ENCODE measurements at regions not wholly inside any gene's neighbourhood (a gene's known extent, or its start where the extent isn't known, plus 50 kb on each side); places are given as distances from the start of the nearest gene placed in this dataset.

DNA sequence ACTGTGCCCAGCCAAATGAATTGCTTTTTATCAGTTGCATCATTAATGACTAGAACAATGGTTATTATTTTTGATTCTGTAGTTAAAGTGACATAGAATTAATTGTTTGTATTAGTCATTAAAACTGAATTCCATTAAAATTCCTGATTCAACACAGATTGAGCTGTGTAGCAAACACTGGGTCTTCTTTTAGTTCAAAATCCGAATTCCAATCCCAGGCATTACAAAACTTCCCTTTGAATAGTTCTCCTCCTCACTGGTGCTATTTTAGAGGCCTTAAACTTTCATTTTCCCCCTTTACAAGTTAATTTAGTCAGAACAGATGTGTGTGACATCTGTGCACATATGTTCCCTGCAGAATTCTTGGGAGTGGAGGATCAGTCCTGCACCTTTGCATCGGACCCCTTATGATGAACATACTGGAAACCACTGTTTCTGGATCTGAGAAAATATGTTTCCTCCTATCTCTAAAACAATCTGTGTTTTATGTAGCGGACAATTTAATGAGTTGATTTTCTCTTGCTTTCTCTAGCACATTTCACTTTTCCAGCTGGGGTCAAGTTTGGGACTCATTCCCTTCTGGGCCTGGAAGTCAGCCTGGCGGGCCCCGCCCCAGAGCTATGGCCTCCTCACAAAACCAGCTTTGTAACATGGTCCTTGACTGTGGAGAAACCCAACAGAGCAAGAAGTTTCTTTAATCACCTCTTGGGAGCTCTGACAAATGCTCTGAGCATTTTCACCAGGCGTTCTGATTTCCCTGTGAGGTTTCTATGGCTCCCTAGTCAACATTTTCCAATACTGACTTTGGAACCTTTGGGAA, 87.9 kb upstream of the MAMDC2 start:
- no peak for DNase-seq (ENCODE audit: low spot score)

- DNase-seq (ENCODE audit: low spot score): no peak
Observed at GRCh38 chr9:69961843-69962242, 81.8 kb upstream of the MAMDC2 start.

GRCh38 chr9:69963803-69964202, 79.8 kb upstream of the MAMDC2 start:
- DNase-seq (ENCODE audit: low spot score): no peak

- DNase-seq (ENCODE audit: low spot score): no peak
Observed at GRCh38 chr9:69964446-69964845, 79.2 kb upstream of the MAMDC2 start.

DNA sequence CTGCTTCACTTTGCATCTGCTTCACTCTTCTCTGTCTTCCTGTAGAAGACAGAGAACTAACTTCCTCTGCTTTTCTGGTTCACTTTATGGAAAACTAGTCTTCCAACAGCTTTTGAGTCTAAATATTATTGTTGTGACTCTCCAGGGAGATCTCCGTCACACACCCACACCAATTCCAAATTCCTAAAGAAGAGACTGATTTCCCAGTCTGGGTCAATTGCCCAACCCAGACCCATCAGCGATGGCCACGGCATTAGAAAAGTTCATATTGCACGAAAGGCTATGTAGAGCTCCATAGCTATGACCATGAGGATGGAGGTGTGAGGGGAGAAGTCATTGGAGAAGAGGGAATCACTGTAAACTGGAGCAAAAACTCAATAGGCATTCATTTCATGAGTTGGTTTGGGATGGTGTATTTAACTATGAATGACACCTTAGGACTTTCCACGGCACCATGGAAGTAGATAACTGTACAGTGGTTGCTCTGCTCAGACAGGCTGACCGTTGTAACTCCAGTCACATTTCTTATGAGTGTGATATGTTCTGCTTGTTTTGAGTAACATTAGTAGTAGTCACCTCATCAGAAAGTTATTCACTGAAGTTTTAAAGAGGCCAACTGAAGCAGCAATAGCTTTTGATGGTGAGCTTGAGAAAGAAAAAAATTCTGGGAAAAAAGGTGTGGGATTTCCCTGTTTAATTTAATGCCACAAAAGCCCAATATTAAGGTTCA, 78.1 kb upstream of the MAMDC2 start:
- no peak for DNase-seq (ENCODE audit: low spot score)

GRCh38 chr9:69967344-69967743, 76.3 kb upstream of the MAMDC2 start:
- DNase-seq (ENCODE audit: low spot score): no peak

GRCh38 chr9:69970001-69970533, 73.6 kb upstream of the MAMDC2 start:
- no peak for DNase-seq (ENCODE audit: low spot score)

DNA sequence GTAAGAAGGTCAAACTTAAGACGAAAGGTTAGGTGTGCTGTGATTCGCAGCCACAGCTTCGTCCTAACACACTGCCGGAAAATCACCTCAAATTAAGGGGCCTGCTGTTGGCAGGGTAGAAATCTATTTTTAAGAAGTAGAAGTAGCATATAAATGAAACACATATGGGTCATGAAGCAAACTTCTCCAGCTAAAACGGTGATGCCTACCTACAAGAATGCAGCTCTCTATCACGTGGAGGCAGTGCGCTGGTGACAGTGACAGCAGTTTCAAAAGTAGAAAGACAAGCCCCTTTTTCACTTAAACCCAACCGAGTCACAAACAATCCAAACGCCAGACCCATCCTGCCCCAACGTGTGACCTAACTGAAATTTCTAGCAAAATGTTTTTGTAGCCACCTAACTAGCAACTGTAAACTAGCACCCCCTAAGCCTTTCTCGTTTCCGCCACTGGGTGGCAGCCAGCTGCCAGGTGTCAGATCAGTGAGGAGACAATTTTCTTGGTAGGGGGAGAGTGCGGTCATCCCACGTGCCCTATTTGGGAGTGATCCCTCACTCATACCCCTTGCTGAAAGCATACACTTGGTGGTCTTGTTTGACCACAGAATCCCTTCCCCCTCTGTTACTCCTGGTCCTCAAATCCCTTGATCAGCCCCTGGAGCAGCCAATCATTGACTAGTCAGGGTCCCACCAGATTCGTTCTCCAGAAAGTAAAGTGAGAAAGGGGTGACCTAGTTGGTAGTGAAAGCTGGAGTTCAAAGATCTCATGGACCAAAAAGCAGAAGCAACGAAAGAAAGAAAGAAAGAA, 71.8 kb upstream of the MAMDC2 start:
- DNase-seq (ENCODE audit: low spot score): peak; percentile 80

DNA sequence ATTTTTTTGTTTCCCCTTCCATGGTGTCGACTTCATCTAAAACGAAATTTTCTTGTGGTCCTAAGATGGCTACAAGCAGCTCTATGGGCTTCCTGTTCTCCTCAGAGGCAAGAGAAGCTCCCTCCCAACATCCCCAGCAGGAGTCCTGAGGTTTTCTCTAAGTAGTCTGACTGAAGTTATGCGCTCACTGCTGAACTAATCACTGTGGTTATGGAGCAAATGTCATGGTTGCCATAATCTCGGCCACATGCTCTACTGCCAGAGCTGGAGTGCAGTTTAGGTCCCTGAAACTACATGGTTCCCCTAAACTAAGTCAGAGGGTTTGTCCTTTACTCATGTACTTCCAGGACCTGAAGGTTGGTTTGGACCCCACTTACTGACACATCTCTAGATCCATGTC, 68.0 kb upstream of the MAMDC2 start:
- no peak for DNase-seq (ENCODE audit: low spot score)

- DNase-seq (ENCODE audit: low spot score): no peak
Observed at GRCh38 chr9:69976152-69976551, 67.5 kb upstream of the MAMDC2 start.

- DNase-seq (ENCODE audit: low spot score): no peak
Observed at GRCh38 chr9:69980041-69980440, 63.6 kb upstream of the MAMDC2 start.

GRCh38 chr9:69980591-69980990, 63.1 kb upstream of the MAMDC2 start:
- no peak for DNase-seq (ENCODE audit: low spot score)

GRCh38 chr9:69981686-69982445, 61.8 kb upstream of the MAMDC2 start:
- DNase-seq (ENCODE audit: low spot score): no peak

DNA sequence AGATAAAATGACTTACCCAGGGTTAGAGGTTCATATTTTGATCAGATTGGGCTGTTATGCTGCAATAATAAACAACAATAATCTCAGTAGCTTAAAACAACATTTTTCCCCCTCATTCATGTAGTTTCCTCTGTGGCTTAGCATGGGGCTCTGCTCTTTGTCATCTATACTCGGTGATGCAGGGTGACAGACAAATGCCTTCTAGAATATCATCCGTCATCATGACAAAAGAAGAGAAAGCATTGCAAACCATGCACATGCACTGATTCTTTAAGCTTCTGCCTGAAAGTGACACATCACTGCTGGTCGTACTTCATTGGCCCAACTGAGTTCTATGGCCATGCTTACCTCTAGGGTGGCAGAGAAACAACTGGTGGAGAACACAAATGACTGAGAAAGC, 58.8 kb upstream of the MAMDC2 start:
- DNase-seq (ENCODE audit: low spot score): no peak

- no peak for DNase-seq (ENCODE audit: low spot score)
Observed at GRCh38 chr9:69985971-69986370, 57.7 kb upstream of the MAMDC2 start.

DNA sequence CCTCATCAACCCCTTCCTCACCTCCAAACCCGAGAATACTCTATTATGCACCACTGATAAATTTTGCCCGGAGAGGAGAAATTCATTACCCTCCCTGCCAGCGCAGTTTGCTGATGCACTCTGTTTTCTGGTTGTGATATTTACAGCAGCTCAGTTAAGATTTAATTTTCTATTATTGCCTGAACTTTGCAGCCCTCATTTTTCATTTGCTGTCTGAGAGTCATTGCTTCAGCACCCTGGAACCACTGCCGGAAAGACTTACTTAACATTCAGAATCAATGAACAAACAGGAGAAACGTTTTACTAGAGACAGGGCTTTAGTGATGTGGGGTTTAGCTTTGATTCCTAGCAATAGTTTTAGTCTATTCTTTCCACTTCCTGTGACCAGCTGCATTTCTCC, 56.7 kb upstream of the MAMDC2 start:
- no peak for DNase-seq (ENCODE audit: low spot score)

DNA sequence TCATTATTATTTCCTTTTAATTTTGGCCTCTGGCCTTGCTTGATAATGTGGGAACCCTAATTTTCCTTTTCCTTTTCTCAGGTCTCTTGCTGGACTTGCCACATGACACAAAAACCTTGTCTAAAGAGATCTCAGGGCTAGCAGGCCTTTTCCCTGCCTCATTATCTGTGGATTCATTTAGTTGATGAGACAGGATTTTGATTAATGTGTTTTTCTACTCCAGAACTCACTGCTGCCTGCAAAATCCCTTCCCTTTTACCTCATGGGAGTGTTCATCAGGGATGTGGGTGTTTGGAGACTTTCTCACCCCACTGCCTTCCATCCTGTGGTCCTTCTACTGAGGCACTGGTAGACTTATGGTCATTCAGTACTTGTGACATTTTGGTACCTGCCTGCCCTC, 56.2 kb upstream of the MAMDC2 start:
- DNase-seq (ENCODE audit: low spot score): no peak

- DNase-seq (ENCODE audit: low spot score): no peak
Observed at GRCh38 chr9:69993110-69993509, 50.5 kb upstream of the MAMDC2 start.
